LNCAP (cell line): ENCODE measurements at regions not wholly inside any gene's neighbourhood (a gene's known extent, or its start where the extent isn't known, plus 50 kb on each side); places are given as distances from the start of the nearest gene placed in this dataset.

ENCODE experiments used
- CTCF ChIP-seq: fragments of 450-650 bp; IDR thresholded peaks from 2 replicates; pipeline ENCODE4 v1.5.1; 2017; ENCODE audit warnings: mild to moderate bottlenecking

GRCh38 chr9:38229504-38230155 is 160.6 kb upstream of the SHB start:
- no peak for TF ChIP-seq CTCF

GRCh38 chr9:38229104-38229500 is 160.1 kb upstream of the SHB start:
- TF ChIP-seq CTCF: no peak

GRCh38 chr9:38228331-38229103 is 159.5 kb upstream of the SHB start:
- no peak for TF ChIP-seq CTCF

- TF ChIP-seq CTCF: no peak
Measured at GRCh38 chr9:38227656-38228055, 158.6 kb upstream of the SHB start.

- no peak for TF ChIP-seq CTCF
Measured at GRCh38 chr9:38227061-38227540, 158.1 kb upstream of the SHB start.

- TF ChIP-seq CTCF: no peak
Measured at GRCh38 chr9:38226491-38226951, 157.5 kb upstream of the SHB start.

- TF ChIP-seq CTCF: no peak
Measured at GRCh38 chr9:38224941-38225340, 155.9 kb upstream of the SHB start.
